HL-60 (cell line): ENCODE measurements at regions not wholly inside any gene's neighbourhood (a gene's known extent, or its start where the extent isn't known, plus 50 kb on each side); places are given as distances from the start of the nearest gene placed in this dataset.

Experiments used
- DNase-seq, 2 experiments: peaks; one replicate each; pipeline ENCODE4 v3.0.0-alpha.2; 2010 to 2020; ENCODE audit warnings: low read depth in 1 of 2, low spot score in 1 of 2
- H3K27ac ChIP-seq: fragments of 250-450 bp; sonication (Bioruptor Pico); replicated peaks from 2 replicates; pipeline ENCODE4 v1.5.1; 2020; ENCODE audit warnings: mild to moderate bottlenecking, moderate library complexity
- H3K27me3 ChIP-seq: fragments of 250-450 bp; sonication (Bioruptor Pico); 2 replicates; pipeline ENCODE4 v1.5.1; 2021; ENCODE audit warnings: mild to moderate bottlenecking, moderate library complexity; ENCODE audit not compliant: insufficient read depth, poor library complexity, severe bottlenecking
- H3K4me3 ChIP-seq: replicated peaks from 2 replicates; pipeline ENCODE4 v1.5.1; 2011; ENCODE audit warnings: mild to moderate bottlenecking, control low read depth, low read length; ENCODE audit not compliant: insufficient read depth
- GABPA ChIP-seq: IDR thresholded peaks from 2 replicates; pipeline ENCODE4 v1.6.1; 2012; ENCODE audit warnings: low read depth
- POLR2AphosphoS5 ChIP-seq: IDR thresholded peaks from 2 replicates; pipeline ENCODE4 v1.6.1; 2012; ENCODE audit warnings: low read depth
- SPI1 ChIP-seq: IDR thresholded peaks from 2 replicates; pipeline ENCODE4 v1.6.1; 2012; ENCODE audit warnings: low read depth, mild to moderate bottlenecking, borderline replicate concordance
- TF ChIP-seq, protein P1 (sequence below): IDR thresholded peaks from 2 replicates; pipeline ENCODE4 v1.6.1; 2012; ENCODE audit warnings: low read depth; ENCODE audit not compliant: insufficient replicate concordance
- TF ChIP-seq, protein P2 (sequence below): IDR thresholded peaks from one replicate; pipeline ENCODE4 v1.5.1; 2011; ENCODE audit warnings: low read length, control low read depth, inconsistent platforms; ENCODE audit not compliant: insufficient read depth

DNA sequence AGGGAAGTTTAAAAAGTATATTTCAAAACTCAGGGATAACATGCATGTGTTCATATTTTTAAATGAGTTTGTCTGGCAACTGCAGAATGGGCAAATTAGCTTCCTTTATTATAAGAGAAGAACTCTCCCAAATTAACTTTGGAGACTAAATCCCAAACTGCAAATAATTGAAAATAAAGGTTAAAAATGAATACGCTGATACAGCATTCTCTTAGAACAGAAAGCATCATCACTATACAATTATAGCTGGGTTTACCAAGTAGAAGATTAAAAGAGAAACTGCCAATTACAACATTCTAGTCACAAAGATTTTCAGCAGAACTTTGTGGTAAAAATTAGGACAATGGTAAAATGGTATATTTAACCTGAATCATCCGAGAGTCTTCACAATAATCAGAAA lies 73.3 kb downstream of the OLFM4 start:
- no peak for DNase-seq
- TF ChIP-seq, protein P1, sequence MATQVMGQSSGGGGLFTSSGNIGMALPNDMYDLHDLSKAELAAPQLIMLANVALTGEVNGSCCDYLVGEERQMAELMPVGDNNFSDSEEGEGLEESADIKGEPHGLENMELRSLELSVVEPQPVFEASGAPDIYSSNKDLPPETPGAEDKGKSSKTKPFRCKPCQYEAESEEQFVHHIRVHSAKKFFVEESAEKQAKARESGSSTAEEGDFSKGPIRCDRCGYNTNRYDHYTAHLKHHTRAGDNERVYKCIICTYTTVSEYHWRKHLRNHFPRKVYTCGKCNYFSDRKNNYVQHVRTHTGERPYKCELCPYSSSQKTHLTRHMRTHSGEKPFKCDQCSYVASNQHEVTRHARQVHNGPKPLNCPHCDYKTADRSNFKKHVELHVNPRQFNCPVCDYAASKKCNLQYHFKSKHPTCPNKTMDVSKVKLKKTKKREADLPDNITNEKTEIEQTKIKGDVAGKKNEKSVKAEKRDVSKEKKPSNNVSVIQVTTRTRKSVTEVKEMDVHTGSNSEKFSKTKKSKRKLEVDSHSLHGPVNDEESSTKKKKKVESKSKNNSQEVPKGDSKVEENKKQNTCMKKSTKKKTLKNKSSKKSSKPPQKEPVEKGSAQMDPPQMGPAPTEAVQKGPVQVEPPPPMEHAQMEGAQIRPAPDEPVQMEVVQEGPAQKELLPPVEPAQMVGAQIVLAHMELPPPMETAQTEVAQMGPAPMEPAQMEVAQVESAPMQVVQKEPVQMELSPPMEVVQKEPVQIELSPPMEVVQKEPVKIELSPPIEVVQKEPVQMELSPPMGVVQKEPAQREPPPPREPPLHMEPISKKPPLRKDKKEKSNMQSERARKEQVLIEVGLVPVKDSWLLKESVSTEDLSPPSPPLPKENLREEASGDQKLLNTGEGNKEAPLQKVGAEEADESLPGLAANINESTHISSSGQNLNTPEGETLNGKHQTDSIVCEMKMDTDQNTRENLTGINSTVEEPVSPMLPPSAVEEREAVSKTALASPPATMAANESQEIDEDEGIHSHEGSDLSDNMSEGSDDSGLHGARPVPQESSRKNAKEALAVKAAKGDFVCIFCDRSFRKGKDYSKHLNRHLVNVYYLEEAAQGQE, result no peak
- TF ChIP-seq SPI1 (no peak), POLR2AphosphoS5 (no peak), GABPA (no peak)
- TF ChIP-seq, protein P2, sequence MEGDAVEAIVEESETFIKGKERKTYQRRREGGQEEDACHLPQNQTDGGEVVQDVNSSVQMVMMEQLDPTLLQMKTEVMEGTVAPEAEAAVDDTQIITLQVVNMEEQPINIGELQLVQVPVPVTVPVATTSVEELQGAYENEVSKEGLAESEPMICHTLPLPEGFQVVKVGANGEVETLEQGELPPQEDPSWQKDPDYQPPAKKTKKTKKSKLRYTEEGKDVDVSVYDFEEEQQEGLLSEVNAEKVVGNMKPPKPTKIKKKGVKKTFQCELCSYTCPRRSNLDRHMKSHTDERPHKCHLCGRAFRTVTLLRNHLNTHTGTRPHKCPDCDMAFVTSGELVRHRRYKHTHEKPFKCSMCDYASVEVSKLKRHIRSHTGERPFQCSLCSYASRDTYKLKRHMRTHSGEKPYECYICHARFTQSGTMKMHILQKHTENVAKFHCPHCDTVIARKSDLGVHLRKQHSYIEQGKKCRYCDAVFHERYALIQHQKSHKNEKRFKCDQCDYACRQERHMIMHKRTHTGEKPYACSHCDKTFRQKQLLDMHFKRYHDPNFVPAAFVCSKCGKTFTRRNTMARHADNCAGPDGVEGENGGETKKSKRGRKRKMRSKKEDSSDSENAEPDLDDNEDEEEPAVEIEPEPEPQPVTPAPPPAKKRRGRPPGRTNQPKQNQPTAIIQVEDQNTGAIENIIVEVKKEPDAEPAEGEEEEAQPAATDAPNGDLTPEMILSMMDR, result no peak
- H3K27ac ChIP-seq, result no peak overlapping the region
- H3K27me3 ChIP-seq, result no peaks in the 10 kb centered on the region
- no peak overlapping the region for H3K4me3 ChIP-seq

DNA sequence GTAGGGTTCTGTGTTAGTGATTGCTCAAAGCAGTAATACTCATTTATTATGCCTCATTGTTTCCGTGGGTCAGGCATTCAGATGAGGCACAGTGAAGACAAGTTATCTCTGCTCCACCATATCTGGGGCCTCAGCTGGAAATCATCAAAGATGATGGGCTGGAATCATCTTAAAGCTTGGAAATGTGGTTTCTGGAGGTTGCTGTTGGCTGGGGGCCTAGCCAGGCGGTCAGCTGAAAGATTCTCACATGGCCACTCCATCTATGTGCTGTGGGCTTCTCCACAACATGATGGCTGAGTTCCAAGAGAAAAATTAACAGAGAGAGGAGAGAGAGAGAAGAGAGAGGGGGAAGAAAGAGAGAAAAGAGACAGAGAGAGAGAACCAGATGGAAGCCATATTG lies 75.5 kb downstream of the OLFM4 start:
- TF ChIP-seq, protein P1, result no peak
- TF ChIP-seq SPI1 (no peak), GABPA (no peak), POLR2AphosphoS5 (no peak)
- H3K4me3 ChIP-seq, result no peak overlapping the region
- DNase-seq, result no peak

DNA sequence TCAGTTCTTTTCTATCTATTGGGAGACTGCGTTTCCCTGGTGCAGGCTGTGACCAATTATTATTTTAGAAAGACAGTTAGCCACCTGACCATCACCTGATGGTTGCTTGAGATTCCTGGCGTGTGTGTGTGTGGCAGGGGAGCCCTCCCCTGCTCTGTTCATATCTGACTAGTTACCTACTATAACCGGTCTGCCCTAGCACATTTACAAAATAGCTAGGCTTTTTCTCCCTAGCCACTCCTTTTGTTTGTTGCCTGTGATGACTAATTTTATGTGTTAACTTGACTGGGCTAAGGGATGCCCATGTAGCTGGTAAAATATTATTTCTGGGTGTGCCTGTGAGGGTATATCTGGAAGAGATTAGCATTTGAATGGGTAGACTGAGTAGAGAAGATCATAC lies 76.9 kb downstream of the OLFM4 start:
- no peak overlapping the region for H3K27ac ChIP-seq
- DNase-seq, result no peak
- TF ChIP-seq SPI1, result no peak
- TF ChIP-seq, protein P1, result no peak
- TF ChIP-seq, protein P2, result no peak
- TF ChIP-seq POLR2AphosphoS5, result no peak
- H3K4me3 ChIP-seq, result no peak overlapping the region
- H3K27me3 ChIP-seq, result no peaks in the 10 kb centered on the region

More for the DNA sequence above, 75.5 kb downstream of the OLFM4 start:
- Histone ChIP-seq H3K27me3 (no peaks in the 10 kb centered on the region), H3K27ac (no peak overlapping the region)

DNA sequence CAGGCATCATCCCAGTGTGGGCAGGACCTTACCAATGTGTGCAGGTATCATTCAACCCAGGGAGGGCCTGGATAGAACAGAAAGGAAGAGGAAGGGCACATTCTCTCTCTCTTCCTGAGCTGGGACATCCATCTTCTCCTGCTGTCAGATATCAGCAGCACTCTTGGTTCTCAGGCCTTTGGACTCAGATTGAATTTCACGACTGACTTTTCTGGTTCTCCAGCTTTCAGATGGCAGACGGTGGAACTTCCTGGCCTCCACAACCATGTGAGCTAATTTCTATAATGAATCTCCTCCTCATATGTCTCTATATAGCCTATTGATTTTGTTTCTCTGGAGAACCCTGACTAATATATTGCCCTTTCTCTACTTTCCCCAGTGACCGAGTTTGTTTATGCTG lies 77.3 kb downstream of the OLFM4 start:
- TF ChIP-seq, protein P1, result no peak
- TF ChIP-seq SPI1 (no peak), POLR2AphosphoS5 (no peak), GABPA (no peak)
- TF ChIP-seq, protein P2, result no peak
- DNase-seq, result no peak
- Histone ChIP-seq H3K27me3 (no peaks in the 10 kb centered on the region), H3K27ac (no peak overlapping the region), H3K4me3 (no peak overlapping the region)
